ENCODE measurements at regions not wholly inside any gene's neighbourhood (a gene's known extent, or its start where the extent isn't known, plus 50 kb on each side); places are given as distances from the start of the nearest gene placed in this dataset.

- no peak overlapping the region for H3K27ac ChIP-seq (replicated peaks)
- peaks cover 8% of the 10 kb centered on the region for H3K27me3 ChIP-seq (ENCODE audit: insufficient read depth, poor library complexity, severe bottlenecking)
- DNase-seq (ENCODE audit: low read depth in 1 of 2, low spot score in 1 of 2): no peak
- H3K4me3 ChIP-seq (replicated peaks; ENCODE audit: insufficient read depth, low read length): no peak overlapping the region
- TF ChIP-seq CTCF (IDR thresholded peaks at IDR 0.05; ENCODE audit: insufficient read depth, low read length) (no peak), SPI1 (IDR thresholded peaks at IDR 0.05; ENCODE audit: borderline replicate concordance, low read depth) (no peak)
These were observed 248.9 kb downstream of the PAX3 start for GRCh38 chr2:222049946-222050345.

- peaks cover 5% of the 10 kb centered on the region for H3K27me3 ChIP-seq (ENCODE audit: insufficient read depth, poor library complexity, severe bottlenecking)
- no peak for DNase-seq (ENCODE audit: low read depth in 1 of 2, low spot score in 1 of 2)
- no peak overlapping the region for H3K4me3 ChIP-seq (replicated peaks; ENCODE audit: insufficient read depth, low read length)
- TF ChIP-seq GABPA (IDR thresholded peaks at IDR 0.05; ENCODE audit: low read depth): no peak
- no peak for TF ChIP-seq SPI1 (IDR thresholded peaks at IDR 0.05; ENCODE audit: borderline replicate concordance, low read depth)
- no peak for TF ChIP-seq REST (IDR thresholded peaks at IDR 0.05; ENCODE audit: insufficient replicate concordance, low read depth)
- TF ChIP-seq POLR2AphosphoS5 (IDR thresholded peaks at IDR 0.05; ENCODE audit: low read depth): no peak
- no peak for TF ChIP-seq CTCF (IDR thresholded peaks at IDR 0.05; ENCODE audit: insufficient read depth, low read length)
- no peak overlapping the region for H3K27ac ChIP-seq (replicated peaks)
These were observed 254.9 kb downstream of the PAX3 start for GRCh38 chr2:222043897-222044296.

- no peak for DNase-seq (ENCODE audit: low read depth in 1 of 2, low spot score in 1 of 2)
- Histone ChIP-seq H3K27me3 (ENCODE audit: insufficient read depth, poor library complexity, severe bottlenecking) (peaks cover 3% of the 10 kb centered on the region), H3K27ac (replicated peaks) (no peak overlapping the region), H3K4me3 (replicated peaks; ENCODE audit: insufficient read depth, low read length) (no peak overlapping the region)
- TF ChIP-seq CTCF (IDR thresholded peaks at IDR 0.05; ENCODE audit: insufficient read depth, low read length): no peak
- no peak for TF ChIP-seq SPI1 (IDR thresholded peaks at IDR 0.05; ENCODE audit: borderline replicate concordance, low read depth)
- no peak for TF ChIP-seq REST (IDR thresholded peaks at IDR 0.05; ENCODE audit: insufficient replicate concordance, low read depth)
- TF ChIP-seq GABPA (IDR thresholded peaks at IDR 0.05; ENCODE audit: low read depth): no peak
- TF ChIP-seq POLR2AphosphoS5 (IDR thresholded peaks at IDR 0.05; ENCODE audit: low read depth): no peak
These were observed 256.1 kb downstream of the PAX3 start for GRCh38 chr2:222042666-222043065.

- no peak for TF ChIP-seq GABPA (IDR thresholded peaks at IDR 0.05; ENCODE audit: low read depth)
- TF ChIP-seq SPI1 (IDR thresholded peaks at IDR 0.05; ENCODE audit: borderline replicate concordance, low read depth): no peak
- TF ChIP-seq REST (IDR thresholded peaks at IDR 0.05; ENCODE audit: insufficient replicate concordance, low read depth): no peak
- no peak for TF ChIP-seq POLR2AphosphoS5 (IDR thresholded peaks at IDR 0.05; ENCODE audit: low read depth)
- TF ChIP-seq CTCF (IDR thresholded peaks at IDR 0.05; ENCODE audit: insufficient read depth, low read length): no peak
- H3K27ac ChIP-seq (replicated peaks): no peak overlapping the region
- DNase-seq (ENCODE audit: low read depth in 1 of 2, low spot score in 1 of 2): peak in 1 of 2 experiments; percentile 1
- no peaks in the 10 kb centered on the region for H3K27me3 ChIP-seq (ENCODE audit: insufficient read depth, poor library complexity, severe bottlenecking)
- H3K4me3 ChIP-seq (replicated peaks; ENCODE audit: insufficient read depth, low read length): no peak overlapping the region
These were observed 258.5 kb downstream of the PAX3 start for GRCh38 chr2:222040333-222040732.
